ENCODE measurements at regions not wholly inside any gene's neighbourhood (a gene's known extent, or its start where the extent isn't known, plus 50 kb on each side); places are given as distances from the start of the nearest gene placed in this dataset.

GRCh38 chr12:24711056-24712008 is 237.6 kb downstream of the BCAT1 start:
- Histone ChIP-seq H3K27me3 (ENCODE audit: control insufficient read depth in 3 of 3, insufficient read depth in 3 of 3, low read length in 2 of 3) (no peaks in the 10 kb centered on the region), H3K36me3 (ENCODE audit: control insufficient read depth in 4 of 4, insufficient read depth in 4 of 4, low read length in 4 of 4) (peaks cover 0 to under 1% (median 0%) of the 10 kb centered on the region in 4 donors), H3K9ac (ENCODE audit: insufficient read depth in 1 of 2, low read length in 2 of 2) (no peak overlapping the region), H3K27ac (ENCODE audit: low read depth in 1 of 2, low read length in 1 of 2) (no peak overlapping the region), H3K9me3 (ENCODE audit: control insufficient read depth in 4 of 4, insufficient read depth in 3 of 4, low read length in 3 of 4) (peaks cover 0 to 4% (median 0%) of the 10 kb centered on the region in 4 donors), H3K4me3 (no peak overlapping the region), H3K4me1 (ENCODE audit: control insufficient read depth in 5 of 5, insufficient read depth in 5 of 5, low read length in 5 of 5) (no peaks in the 10 kb centered on the region)
- WGBS, 2 donors = 92 to 95% methylated on average over 6 of the region's 6 CpGs
- no peak for DNase-seq
- ATAC-seq (ENCODE audit: insufficient read depth, low FRiP score) = no peak
- TF ChIP-seq CTCF (IDR thresholded peaks at IDR 0.05; ENCODE audit: control extremely low read depth, extremely low read depth) = no peak

GRCh38 chr12:24709216-24709615 is 239.7 kb downstream of the BCAT1 start:
- Histone ChIP-seq H3K27ac (ENCODE audit: low read depth in 1 of 2, low read length in 1 of 2) (no peak overlapping the region), H3K9ac (ENCODE audit: insufficient read depth in 1 of 2, low read length in 2 of 2) (no peak overlapping the region), H3K36me3 (ENCODE audit: control insufficient read depth in 4 of 4, insufficient read depth in 4 of 4, low read length in 4 of 4) (no peaks in the 10 kb centered on the region), H3K4me3 (no peak overlapping the region), H3K4me1 (ENCODE audit: control insufficient read depth in 5 of 5, insufficient read depth in 5 of 5, low read length in 5 of 5) (peaks cover 0 to 11% (median 1%) of the 10 kb centered on the region in 5 donors), H3K9me3 (ENCODE audit: control insufficient read depth in 4 of 4, insufficient read depth in 3 of 4, low read length in 3 of 4) (peaks cover 0 to 4% (median 0%) of the 10 kb centered on the region in 4 donors), H3K27me3 (ENCODE audit: control insufficient read depth in 3 of 3, insufficient read depth in 3 of 3, low read length in 2 of 3) (no peaks in the 10 kb centered on the region)
- no peak for DNase-seq
- 71 to 76% methylated on average over 2 of the region's 2 CpGs for WGBS, 2 donors
- no peak for TF ChIP-seq CTCF (IDR thresholded peaks at IDR 0.05; ENCODE audit: control extremely low read depth, extremely low read depth)
- ATAC-seq (ENCODE audit: insufficient read depth, low FRiP score) = no peak

GRCh38 chr12:24708718-24709117 is 240.2 kb downstream of the BCAT1 start:
- ATAC-seq (ENCODE audit: insufficient read depth, low FRiP score) (no peak), DNase-seq (no peak)
- no peak overlapping the region for H3K4me3 ChIP-seq
- WGBS, 2 donors = 39 to 63% methylated on average over 2 of the region's 2 CpGs
- no peaks in the 10 kb centered on the region for H3K36me3 ChIP-seq (ENCODE audit: control insufficient read depth in 4 of 4, insufficient read depth in 4 of 4, low read length in 4 of 4)
- peaks cover 0 to 11% (median 1%) of the 10 kb centered on the region in 5 donors for H3K4me1 ChIP-seq (ENCODE audit: control insufficient read depth in 5 of 5, insufficient read depth in 5 of 5, low read length in 5 of 5)
- H3K9ac ChIP-seq (ENCODE audit: insufficient read depth in 1 of 2, low read length in 2 of 2) = no peak overlapping the region
- TF ChIP-seq CTCF (IDR thresholded peaks at IDR 0.05; ENCODE audit: control extremely low read depth, extremely low read depth) = no peak
- no peak overlapping the region for H3K27ac ChIP-seq (ENCODE audit: low read depth in 1 of 2, low read length in 1 of 2)
- H3K9me3 ChIP-seq (ENCODE audit: control insufficient read depth in 4 of 4, insufficient read depth in 3 of 4, low read length in 3 of 4) = peaks cover 0 to 4% (median 0%) of the 10 kb centered on the region in 4 donors
- H3K27me3 ChIP-seq (ENCODE audit: control insufficient read depth in 3 of 3, insufficient read depth in 3 of 3, low read length in 2 of 3) = no peaks in the 10 kb centered on the region
